PFSK-1 (cell line): ENCODE measurements at regions not wholly inside any gene's neighbourhood (a gene's known extent, or its start where the extent isn't known, plus 50 kb on each side); places are given as distances from the start of the nearest gene placed in this dataset.

Experiments used
- POLR2AphosphoS5 ChIP-seq: IDR thresholded peaks from 2 replicates; pipeline ENCODE4 v1.6.1; 2012; ENCODE audit warnings: low read depth, mild to moderate bottlenecking, control low read depth, low read length, moderate library complexity
- TAF1 ChIP-seq: IDR thresholded peaks from 2 replicates; pipeline ENCODE4 v1.6.1; 2012; ENCODE audit warnings: low read length, control low read depth, borderline replicate concordance; ENCODE audit not compliant: insufficient read depth
- TF ChIP-seq, protein P1 (sequence below), 2 experiments: IDR thresholded peaks; 2 replicates each; pipeline versions ENCODE4 v1.6.1 to v1.8.0; 2011 to 2012; ENCODE audit warnings: low read depth in 2 of 2, low read length in 2 of 2, control low read depth in 1 of 2, inconsistent platforms in 1 of 2, mild to moderate bottlenecking in 1 of 2, moderate library complexity in 1 of 2; ENCODE audit not compliant: insufficient read depth in 1 of 2

DNA sequence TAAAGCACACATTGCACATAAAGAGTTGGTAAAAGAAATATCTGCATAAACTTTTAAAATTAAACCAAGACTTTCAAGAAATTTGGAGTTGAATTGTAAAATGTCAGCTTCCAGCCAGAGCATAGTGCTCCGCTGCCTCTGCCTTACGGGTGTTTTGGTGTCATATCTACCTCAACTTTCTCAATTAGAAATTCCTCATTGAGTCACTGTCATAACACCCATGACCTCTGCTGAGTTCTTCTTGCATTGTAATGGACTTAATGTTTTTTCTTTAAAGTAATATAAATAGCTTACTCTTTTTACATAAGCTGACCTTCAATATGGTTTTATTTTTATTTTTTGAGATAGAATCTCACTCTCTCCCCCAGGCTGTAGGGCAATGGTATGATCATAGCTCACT lies 551.0 kb upstream of the NBEA start:
- TF ChIP-seq POLR2AphosphoS5 (no peak), TAF1 (no peak)
- TF ChIP-seq, protein P1, sequence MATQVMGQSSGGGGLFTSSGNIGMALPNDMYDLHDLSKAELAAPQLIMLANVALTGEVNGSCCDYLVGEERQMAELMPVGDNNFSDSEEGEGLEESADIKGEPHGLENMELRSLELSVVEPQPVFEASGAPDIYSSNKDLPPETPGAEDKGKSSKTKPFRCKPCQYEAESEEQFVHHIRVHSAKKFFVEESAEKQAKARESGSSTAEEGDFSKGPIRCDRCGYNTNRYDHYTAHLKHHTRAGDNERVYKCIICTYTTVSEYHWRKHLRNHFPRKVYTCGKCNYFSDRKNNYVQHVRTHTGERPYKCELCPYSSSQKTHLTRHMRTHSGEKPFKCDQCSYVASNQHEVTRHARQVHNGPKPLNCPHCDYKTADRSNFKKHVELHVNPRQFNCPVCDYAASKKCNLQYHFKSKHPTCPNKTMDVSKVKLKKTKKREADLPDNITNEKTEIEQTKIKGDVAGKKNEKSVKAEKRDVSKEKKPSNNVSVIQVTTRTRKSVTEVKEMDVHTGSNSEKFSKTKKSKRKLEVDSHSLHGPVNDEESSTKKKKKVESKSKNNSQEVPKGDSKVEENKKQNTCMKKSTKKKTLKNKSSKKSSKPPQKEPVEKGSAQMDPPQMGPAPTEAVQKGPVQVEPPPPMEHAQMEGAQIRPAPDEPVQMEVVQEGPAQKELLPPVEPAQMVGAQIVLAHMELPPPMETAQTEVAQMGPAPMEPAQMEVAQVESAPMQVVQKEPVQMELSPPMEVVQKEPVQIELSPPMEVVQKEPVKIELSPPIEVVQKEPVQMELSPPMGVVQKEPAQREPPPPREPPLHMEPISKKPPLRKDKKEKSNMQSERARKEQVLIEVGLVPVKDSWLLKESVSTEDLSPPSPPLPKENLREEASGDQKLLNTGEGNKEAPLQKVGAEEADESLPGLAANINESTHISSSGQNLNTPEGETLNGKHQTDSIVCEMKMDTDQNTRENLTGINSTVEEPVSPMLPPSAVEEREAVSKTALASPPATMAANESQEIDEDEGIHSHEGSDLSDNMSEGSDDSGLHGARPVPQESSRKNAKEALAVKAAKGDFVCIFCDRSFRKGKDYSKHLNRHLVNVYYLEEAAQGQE (IDR thresholded peaks at IDR 0.05; ENCODE audit: insufficient read depth in 1 of 2, low read depth in 2 of 2, low read length in 2 of 2), result no peak
